ENCODE measurements at regions not wholly inside any gene's neighbourhood (a gene's known extent, or its start where the extent isn't known, plus 50 kb on each side); places are given as distances from the start of the nearest gene placed in this dataset.

GRCh38 chr3:127038923-127039581, 56.1 kb downstream of the PLXNA1 start:
- Histone ChIP-seq H3K36me3 (ENCODE audit: control insufficient read depth, insufficient read depth, low read length) (peaks cover 4% of the 10 kb centered on the region), H3K27me3 (ENCODE audit: control insufficient read depth, insufficient read depth, low read length) (peaks cover 4% of the 10 kb centered on the region), H3K4me3 (ENCODE audit: low read depth, low read length) (no peak overlapping the region)
- no peak for TF ChIP-seq CTCF (IDR thresholded peaks at IDR 0.05; ENCODE audit: insufficient read depth, low read depth, low read length)
- ChIA-PET CTCF (no interaction called here), POLR2A (no interaction called here)
- DNase-seq (ENCODE audit: low read depth) = no peak

GRCh38 chr3:127039719-127040118, 56.8 kb downstream of the PLXNA1 start:
- no peak for TF ChIP-seq CTCF (IDR thresholded peaks at IDR 0.05; ENCODE audit: insufficient read depth, low read depth, low read length)
- no peak for DNase-seq (ENCODE audit: low read depth)
- ChIA-PET CTCF (no interaction called here), POLR2A (no interaction called here)
- Histone ChIP-seq H3K27me3 (ENCODE audit: control insufficient read depth, insufficient read depth, low read length) (peaks cover 6% of the 10 kb centered on the region), H3K36me3 (ENCODE audit: control insufficient read depth, insufficient read depth, low read length) (peaks cover 2% of the 10 kb centered on the region), H3K4me3 (ENCODE audit: low read depth, low read length) (no peak overlapping the region)

GRCh38 chr3:127040216-127040615, 57.3 kb downstream of the PLXNA1 start:
- TF ChIP-seq CTCF (IDR thresholded peaks at IDR 0.05; ENCODE audit: insufficient read depth, low read depth, low read length) = no peak
- DNase-seq (ENCODE audit: low read depth) = no peak
- Histone ChIP-seq H3K4me3 (ENCODE audit: low read depth, low read length) (no peak overlapping the region), H3K36me3 (ENCODE audit: control insufficient read depth, insufficient read depth, low read length) (peaks cover 2% of the 10 kb centered on the region; the same call in 1 of the 2 replicates), H3K27me3 (ENCODE audit: control insufficient read depth, insufficient read depth, low read length) (peaks cover 6% of the 10 kb centered on the region)
- CTCF ChIA-PET = no interaction called here
- POLR2A ChIA-PET = no interaction called here

- Histone ChIP-seq H3K4me3 (ENCODE audit: low read depth, low read length) (no peak overlapping the region), H3K36me3 (ENCODE audit: control insufficient read depth, insufficient read depth, low read length) (peaks cover 2% of the 10 kb centered on the region; the same call in 1 of the 2 replicates), H3K27me3 (ENCODE audit: control insufficient read depth, insufficient read depth, low read length) (peaks cover 8% of the 10 kb centered on the region)
- CTCF ChIA-PET = no interaction called here
- POLR2A ChIA-PET = no interaction called here
- no peak for TF ChIP-seq CTCF (IDR thresholded peaks at IDR 0.05; ENCODE audit: insufficient read depth, low read depth, low read length)
- no peak for DNase-seq (ENCODE audit: low read depth)
Measured at GRCh38 chr3:127041264-127041820, 58.4 kb downstream of the PLXNA1 start.

GRCh38 chr3:127041933-127042332, 59.0 kb downstream of the PLXNA1 start:
- Histone ChIP-seq H3K27me3 (ENCODE audit: control insufficient read depth, insufficient read depth, low read length) (peaks cover 8% of the 10 kb centered on the region), H3K36me3 (ENCODE audit: control insufficient read depth, insufficient read depth, low read length) (no peaks in the 10 kb centered on the region), H3K4me3 (ENCODE audit: low read depth, low read length) (no peak overlapping the region)
- DNase-seq (ENCODE audit: low read depth) = no peak
- POLR2A ChIA-PET = no interaction called here
- CTCF ChIA-PET = no interaction called here
- TF ChIP-seq CTCF (IDR thresholded peaks at IDR 0.05; ENCODE audit: insufficient read depth, low read depth, low read length) = no peak

All from BJ (cell line).